Ovary (tissue), 1 donor: ENCODE measurements at regions not wholly inside any gene's neighbourhood (a gene's known extent, or its start where the extent isn't known, plus 50 kb on each side); places are given as distances from the start of the nearest gene placed in this dataset.

ENCODE experiments used
- EP300 ChIP-seq: sonication (generic); formaldehyde crosslinking; IDR thresholded peaks from one replicate; pipeline ENCODE4 v1.6.1; 2017; ENCODE audit warnings: antibody characterized with exemption
- POLR2A ChIP-seq: fragments of 450-650 bp; IDR thresholded peaks from one replicate; pipeline ENCODE4 v1.6.1; 2017; ENCODE audit warnings: antibody characterized with exemption, mild to moderate bottlenecking, moderate library complexity

GRCh38 chr5:155313518-155313917 lies 300.0 kb downstream of the KIF4B start:
- no peak for TF ChIP-seq EP300
- no peak for TF ChIP-seq POLR2A
